ENCODE measurements at regions not wholly inside any gene's neighbourhood (a gene's known extent, or its start where the extent isn't known, plus 50 kb on each side); places are given as distances from the start of the nearest gene placed in this dataset.

DNA sequence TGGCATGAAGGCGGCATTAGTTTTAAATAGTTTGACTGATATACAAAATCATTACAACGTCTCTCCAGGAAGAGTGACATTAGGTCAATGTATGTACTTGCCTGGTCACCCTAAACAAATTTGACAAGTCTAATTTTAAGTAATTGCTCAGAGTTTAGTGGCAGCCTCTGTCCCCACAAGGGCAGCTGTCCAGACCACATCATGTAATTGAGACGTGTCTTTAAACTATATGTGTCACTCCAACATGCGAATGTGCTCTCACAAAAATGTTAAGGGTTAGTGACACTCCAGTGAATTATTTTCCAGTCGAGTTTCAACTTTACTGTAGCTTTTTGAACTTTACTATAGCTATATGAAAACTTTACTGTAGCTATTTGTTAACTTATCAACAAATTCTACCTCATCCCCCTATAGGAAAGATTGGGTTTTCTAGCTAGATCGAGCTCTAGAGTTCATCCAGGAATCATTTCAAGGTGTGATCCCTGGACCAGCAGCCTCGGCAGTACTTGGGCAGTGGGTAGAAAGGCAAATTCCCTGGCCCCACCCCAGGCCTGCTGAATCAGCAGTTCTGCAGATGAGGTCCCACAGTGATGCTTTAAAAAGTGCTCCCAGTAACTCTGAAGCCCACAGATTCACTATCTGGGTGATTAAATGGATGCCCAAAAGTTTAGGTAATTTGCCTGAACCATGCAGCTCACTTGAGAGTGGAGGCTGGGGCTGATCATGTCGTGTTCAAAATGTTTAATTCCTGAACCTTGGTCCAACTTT is 66.4 kb upstream of the POU3F3 start:
- Histone ChIP-seq H3K9me3 (ENCODE audit: control insufficient read depth in 1 of 2, insufficient read depth in 1 of 2, low read depth in 1 of 2, low read length in 2 of 2) (no peaks in the 10 kb centered on the region), H3K9ac (ENCODE audit: low read length) (no peak overlapping the region), H3K27ac (ENCODE audit: low read depth, low read length) (no peak overlapping the region), H3K9me2 (ENCODE audit: insufficient read depth) (no peaks in the 10 kb centered on the region), H2AFZ (ENCODE audit: low read depth, low read length, poor library complexity, severe bottlenecking) (no peak overlapping the region), H3K36me3 (ENCODE audit: control insufficient read depth in 1 of 2, insufficient read depth in 2 of 2, low read length in 2 of 2) (no peaks in the 10 kb centered on the region), H3K79me2 (ENCODE audit: insufficient read depth, low read length) (no peaks in the 10 kb centered on the region), H4K20me1 (ENCODE audit: insufficient read depth) (no peaks in the 10 kb centered on the region), H3K27me3 (ENCODE audit: insufficient read depth, low read length) (peaks cover 11% of the 10 kb centered on the region), H3K4me2 (ENCODE audit: low read length) (no peak overlapping the region), H3K4me3 (replicated peaks in 1 of 2; ENCODE audit: low read depth in 1 of 2, low read length in 2 of 2) (no peak overlapping the region), H3K4me1 (ENCODE audit: control insufficient read depth in 1 of 2, insufficient read depth in 2 of 2, low read length in 2 of 2) (no peaks in the 10 kb centered on the region)
- BruUV-seq (replicated peaks): no TSS peak
- DNase-seq (ENCODE audit: low read depth, low spot score) (no peak), ATAC-seq (no peak)
- no peak for TF ChIP-seq JUND (IDR thresholded peaks at IDR 0.05)
- TF ChIP-seq CEBPB (IDR thresholded peaks at IDR 0.05; ENCODE audit: low read depth): no peak
- no peak for TF ChIP-seq EGR1 (IDR thresholded peaks at IDR 0.05; ENCODE audit: low read depth)
- TF ChIP-seq SRF (IDR thresholded peaks at IDR 0.05; ENCODE audit: low read depth): no peak
- TF ChIP-seq, protein P1, sequence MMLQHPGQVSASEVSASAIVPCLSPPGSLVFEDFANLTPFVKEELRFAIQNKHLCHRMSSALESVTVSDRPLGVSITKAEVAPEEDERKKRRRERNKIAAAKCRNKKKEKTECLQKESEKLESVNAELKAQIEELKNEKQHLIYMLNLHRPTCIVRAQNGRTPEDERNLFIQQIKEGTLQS (IDR thresholded peaks at IDR 0.05): no peak
- TF ChIP-seq, protein P2, sequence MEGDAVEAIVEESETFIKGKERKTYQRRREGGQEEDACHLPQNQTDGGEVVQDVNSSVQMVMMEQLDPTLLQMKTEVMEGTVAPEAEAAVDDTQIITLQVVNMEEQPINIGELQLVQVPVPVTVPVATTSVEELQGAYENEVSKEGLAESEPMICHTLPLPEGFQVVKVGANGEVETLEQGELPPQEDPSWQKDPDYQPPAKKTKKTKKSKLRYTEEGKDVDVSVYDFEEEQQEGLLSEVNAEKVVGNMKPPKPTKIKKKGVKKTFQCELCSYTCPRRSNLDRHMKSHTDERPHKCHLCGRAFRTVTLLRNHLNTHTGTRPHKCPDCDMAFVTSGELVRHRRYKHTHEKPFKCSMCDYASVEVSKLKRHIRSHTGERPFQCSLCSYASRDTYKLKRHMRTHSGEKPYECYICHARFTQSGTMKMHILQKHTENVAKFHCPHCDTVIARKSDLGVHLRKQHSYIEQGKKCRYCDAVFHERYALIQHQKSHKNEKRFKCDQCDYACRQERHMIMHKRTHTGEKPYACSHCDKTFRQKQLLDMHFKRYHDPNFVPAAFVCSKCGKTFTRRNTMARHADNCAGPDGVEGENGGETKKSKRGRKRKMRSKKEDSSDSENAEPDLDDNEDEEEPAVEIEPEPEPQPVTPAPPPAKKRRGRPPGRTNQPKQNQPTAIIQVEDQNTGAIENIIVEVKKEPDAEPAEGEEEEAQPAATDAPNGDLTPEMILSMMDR (IDR thresholded peaks at IDR 0.05 in 2 of 3, conservative IDR thresholded peaks at IDR 0.05 in 1 of 3; ENCODE audit: borderline replicate concordance in 1 of 3, insufficient read depth in 1 of 3, low read depth in 2 of 3, low read length in 2 of 3): no peak
- TF ChIP-seq POLR2AphosphoS5 (IDR thresholded peaks at IDR 0.05; ENCODE audit: low read depth, low read length): no peak
- TF ChIP-seq, protein P3, sequence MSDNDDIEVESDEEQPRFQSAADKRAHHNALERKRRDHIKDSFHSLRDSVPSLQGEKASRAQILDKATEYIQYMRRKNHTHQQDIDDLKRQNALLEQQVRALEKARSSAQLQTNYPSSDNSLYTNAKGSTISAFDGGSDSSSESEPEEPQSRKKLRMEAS (IDR thresholded peaks at IDR 0.05): no peak
- no peak for TF ChIP-seq SP1 (IDR thresholded peaks at IDR 0.05; ENCODE audit: low read depth)
- no peak for TF ChIP-seq RAD21 (IDR thresholded peaks at IDR 0.05; ENCODE audit: low read depth)
- TF ChIP-seq SIN3A (IDR thresholded peaks at IDR 0.05; ENCODE audit: low read depth): no peak
- no peak for TF ChIP-seq YY1 (IDR thresholded peaks at IDR 0.05; ENCODE audit: extremely low read depth, insufficient replicate concordance, low read depth, low read length)
- TF ChIP-seq TCF7L2 (IDR thresholded peaks at IDR 0.05; ENCODE audit: borderline replicate concordance, extremely low read depth, insufficient read depth, insufficient read length): no peak
- TF ChIP-seq CBX3 (IDR thresholded peaks at IDR 0.05; ENCODE audit: low read depth): no peak
- TF ChIP-seq ZNF274 (IDR thresholded peaks at IDR 0.05; ENCODE audit: low read depth, low read length): no peak
- TF ChIP-seq ELF1 (IDR thresholded peaks at IDR 0.05; ENCODE audit: borderline replicate concordance, low read depth): no peak
- TF ChIP-seq, protein P4, sequence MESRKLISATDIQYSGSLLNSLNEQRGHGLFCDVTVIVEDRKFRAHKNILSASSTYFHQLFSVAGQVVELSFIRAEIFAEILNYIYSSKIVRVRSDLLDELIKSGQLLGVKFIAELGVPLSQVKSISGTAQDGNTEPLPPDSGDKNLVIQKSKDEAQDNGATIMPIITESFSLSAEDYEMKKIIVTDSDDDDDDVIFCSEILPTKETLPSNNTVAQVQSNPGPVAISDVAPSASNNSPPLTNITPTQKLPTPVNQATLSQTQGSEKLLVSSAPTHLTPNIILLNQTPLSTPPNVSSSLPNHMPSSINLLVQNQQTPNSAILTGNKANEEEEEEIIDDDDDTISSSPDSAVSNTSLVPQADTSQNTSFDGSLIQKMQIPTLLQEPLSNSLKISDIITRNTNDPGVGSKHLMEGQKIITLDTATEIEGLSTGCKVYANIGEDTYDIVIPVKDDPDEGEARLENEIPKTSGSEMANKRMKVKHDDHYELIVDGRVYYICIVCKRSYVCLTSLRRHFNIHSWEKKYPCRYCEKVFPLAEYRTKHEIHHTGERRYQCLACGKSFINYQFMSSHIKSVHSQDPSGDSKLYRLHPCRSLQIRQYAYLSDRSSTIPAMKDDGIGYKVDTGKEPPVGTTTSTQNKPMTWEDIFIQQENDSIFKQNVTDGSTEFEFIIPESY (IDR thresholded peaks at IDR 0.05; ENCODE audit: extremely low read depth, insufficient replicate concordance, low read length): no peak
- no peak for TF ChIP-seq FOSL1 (IDR thresholded peaks at IDR 0.05; ENCODE audit: low read depth)
- CTCF ChIA-PET: no interaction called here
- RAD21 ChIA-PET (ENCODE audit: low non-redundant PET in 1 of 2, low total read pairs in 2 of 2, uncharacterized antibody in 2 of 2, unreplicated experiment in 2 of 2): no interaction called here
- intact Hi-C loops (cut with micrococcal nuclease): no loop called here
- POLR2A ChIA-PET: no interaction called here
